Astrocyte (in vitro differentiated cells and primary cell): ENCODE measurements at regions not wholly inside any gene's neighbourhood (a gene's known extent, or its start where the extent isn't known, plus 50 kb on each side); places are given as distances from the start of the nearest gene placed in this dataset.

Source experiments
- DNase-seq: peaks from one replicate; pipeline ENCODE4 v3.0.0-alpha.2; 2010; ENCODE audit warnings: low read depth
- FAIRE-seq: peaks from 2 replicates; lab custom pipeline; 2011; peaks lifted over from hg19 to GRCh38; lab: Jason Lieb, UNC
- H2AFZ ChIP-seq: 2 replicates; pipeline ENCODE4 v1.6.0; 2012; ENCODE audit warnings: low read depth, low read length, inconsistent platforms
- H3K27ac ChIP-seq: 2 replicates; pipeline ENCODE4 v1.5.1; 2011; ENCODE audit warnings: low read depth, low read length, inconsistent platforms
- H3K27me3 ChIP-seq: 2 replicates; pipeline ENCODE4 v1.6.0; 2011; ENCODE audit warnings: low read length, inconsistent platforms; ENCODE audit not compliant: insufficient read depth
- H3K36me3 ChIP-seq: 2 replicates; pipeline ENCODE4 v1.5.1; 2011; ENCODE audit warnings: low read length, inconsistent platforms; ENCODE audit not compliant: insufficient read depth
- H3K4me1 ChIP-seq: 2 replicates; pipeline ENCODE4 v1.5.1; 2011; ENCODE audit warnings: low read length, inconsistent platforms; ENCODE audit not compliant: insufficient read depth
- H3K4me2 ChIP-seq: 2 replicates; pipeline ENCODE4 v1.6.0; 2012; ENCODE audit warnings: low read length, inconsistent platforms
- H3K4me3 ChIP-seq: 2 replicates; pipeline ENCODE4 v1.5.1; 2011; ENCODE audit warnings: low read depth, mild to moderate bottlenecking, low read length, inconsistent platforms; ENCODE audit not compliant: insufficient read depth
- H3K79me2 ChIP-seq: 2 replicates; pipeline ENCODE4 v1.6.0; 2012; ENCODE audit warnings: mild to moderate bottlenecking, low read length, inconsistent platforms; ENCODE audit not compliant: insufficient read depth
- H3K9ac ChIP-seq: 2 replicates; pipeline ENCODE4 v1.6.0; 2012; ENCODE audit warnings: mild to moderate bottlenecking, low read length, inconsistent platforms
- H3K9me3 ChIP-seq: 2 replicates; pipeline ENCODE4 v1.5.1; 2012; ENCODE audit warnings: low read depth, mild to moderate bottlenecking, low read length, inconsistent platforms; ENCODE audit not compliant: insufficient read depth
- H4K20me1 ChIP-seq: 2 replicates; pipeline ENCODE4 v1.6.0; 2012; ENCODE audit warnings: low read length, inconsistent platforms; ENCODE audit not compliant: insufficient read depth
- H3K27ac Mint-ChIP-seq: one replicate; pipeline ENCODE4 v1.8.0; 2021; ENCODE audit warnings: mild to moderate bottlenecking, mixed read lengths; ENCODE audit not compliant: unreplicated experiment
- H3K27me3 Mint-ChIP-seq: one replicate; pipeline ENCODE4 v1.8.0; 2021; ENCODE audit warnings: low read depth, mixed read lengths; ENCODE audit not compliant: unreplicated experiment
- H3K36me3 Mint-ChIP-seq: one replicate; pipeline ENCODE4 v1.8.0; 2021; ENCODE audit warnings: low read depth, mixed read lengths; ENCODE audit not compliant: unreplicated experiment
- H3K4me1 Mint-ChIP-seq: one replicate; pipeline ENCODE4 v1.8.0; 2021; ENCODE audit warnings: low read depth, mixed read lengths; ENCODE audit not compliant: unreplicated experiment
- H3K4me3 Mint-ChIP-seq: one replicate; pipeline ENCODE4 v1.8.0; 2021; ENCODE audit warnings: mild to moderate bottlenecking, moderate library complexity, mixed read lengths; ENCODE audit not compliant: unreplicated experiment
- H3K9me3 Mint-ChIP-seq: one replicate; pipeline ENCODE4 v1.8.0; 2021; ENCODE audit warnings: mild to moderate bottlenecking, mixed read lengths; ENCODE audit not compliant: unreplicated experiment
- CTCF ChIP-seq: IDR thresholded peaks from 2 replicates; pipeline ENCODE4 v1.5.1; 2011; ENCODE audit warnings: low read depth, mild to moderate bottlenecking, inconsistent platforms, low read length, moderate library complexity; ENCODE audit not compliant: insufficient read depth
- EZH2 ChIP-seq: IDR thresholded peaks from 2 replicates; pipeline ENCODE4 v1.6.1; 2012; ENCODE audit warnings: mild to moderate bottlenecking, low read length, inconsistent platforms; ENCODE audit not compliant: insufficient read depth

GRCh38 chr17:70642059-70642458, 472.7 kb downstream of the KCNJ2 start:
- TF ChIP-seq EZH2 (no peak), CTCF (no peak)
- no peak overlapping the region for H3K27ac ChIP-seq
- no peaks in the 10 kb centered on the region for H4K20me1 ChIP-seq
- H3K36me3 ChIP-seq = no peaks in the 10 kb centered on the region
- DNase-seq (no peak), FAIRE-seq (no peak)
- no peaks in the 10 kb centered on the region for H3K4me1 Mint-ChIP-seq
- no peaks in the 10 kb centered on the region for H3K27me3 Mint-ChIP-seq
- no peaks in the 10 kb centered on the region for H3K79me2 ChIP-seq
- H2AFZ ChIP-seq = no peak overlapping the region
- no peak overlapping the region for H3K4me3 Mint-ChIP-seq
- peaks cover 5% of the 10 kb centered on the region for H3K9me3 Mint-ChIP-seq
- H3K4me2 ChIP-seq = no peak overlapping the region
- H3K4me1 ChIP-seq = no peaks in the 10 kb centered on the region
- H3K9me3 ChIP-seq = no peaks in the 10 kb centered on the region
- H3K27me3 ChIP-seq = no peaks in the 10 kb centered on the region
- H3K9ac ChIP-seq = no peak overlapping the region
- no peaks in the 10 kb centered on the region for H3K36me3 Mint-ChIP-seq
- no peak overlapping the region for H3K27ac Mint-ChIP-seq
- H3K4me3 ChIP-seq = no peak overlapping the region

DNA sequence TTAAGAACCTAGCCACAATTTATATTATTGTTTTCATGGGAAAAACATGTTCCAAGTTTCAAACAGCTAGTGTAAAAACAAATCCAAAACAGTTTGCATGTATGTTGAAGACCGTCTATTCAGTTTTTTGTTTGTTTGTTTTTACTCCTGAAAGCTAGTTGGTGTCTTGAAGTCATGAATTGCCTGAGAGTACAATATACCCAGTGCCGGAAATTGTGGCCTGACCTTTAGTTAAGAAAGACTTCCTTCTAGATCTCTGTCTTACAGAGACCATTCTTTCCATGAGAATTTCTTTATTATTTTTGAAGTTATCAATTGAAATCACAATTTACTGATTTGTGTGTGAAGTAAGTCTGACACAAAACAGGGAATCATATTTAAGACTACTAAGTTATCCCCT, 474.8 kb downstream of the KCNJ2 start:
- no peak for TF ChIP-seq EZH2
- no peak for TF ChIP-seq CTCF
- Mint-ChIP-seq H3K4me3 (no peak overlapping the region), H3K4me1 (no peaks in the 10 kb centered on the region), H3K27ac (no peak overlapping the region), H3K9me3 (peaks cover 5% of the 10 kb centered on the region), H3K27me3 (no peaks in the 10 kb centered on the region), H3K36me3 (no peaks in the 10 kb centered on the region)
- Histone ChIP-seq H4K20me1 (no peaks in the 10 kb centered on the region), H3K27ac (no peak overlapping the region), H3K4me3 (no peak overlapping the region), H3K27me3 (no peaks in the 10 kb centered on the region), H3K4me2 (no peak overlapping the region), H3K36me3 (no peaks in the 10 kb centered on the region), H3K4me1 (no peaks in the 10 kb centered on the region), H2AFZ (no peak overlapping the region), H3K9me3 (no peaks in the 10 kb centered on the region), H3K79me2 (no peaks in the 10 kb centered on the region), H3K9ac (no peak overlapping the region)
- FAIRE-seq (no peak), DNase-seq (no peak)

GRCh38 chr17:70646673-70647072, 477.3 kb downstream of the KCNJ2 start:
- Mint-ChIP-seq H3K27me3 (no peaks in the 10 kb centered on the region), H3K9me3 (peaks cover 6% of the 10 kb centered on the region), H3K36me3 (no peaks in the 10 kb centered on the region), H3K4me3 (no peak overlapping the region), H3K4me1 (no peaks in the 10 kb centered on the region), H3K27ac (no peak overlapping the region)
- H4K20me1 ChIP-seq = no peaks in the 10 kb centered on the region
- TF ChIP-seq EZH2 (no peak), CTCF (no peak)
- no peaks in the 10 kb centered on the region for H3K79me2 ChIP-seq
- H3K27me3 ChIP-seq = no peaks in the 10 kb centered on the region
- no peaks in the 10 kb centered on the region for H3K4me1 ChIP-seq
- DNase-seq = no peak
- no peak overlapping the region for H3K9ac ChIP-seq
- no peaks in the 10 kb centered on the region for H3K9me3 ChIP-seq
- H3K27ac ChIP-seq = no peak overlapping the region
- H3K4me3 ChIP-seq = no peak overlapping the region
- H2AFZ ChIP-seq = no peak overlapping the region
- no peak for FAIRE-seq
- H3K4me2 ChIP-seq = no peak overlapping the region
- H3K36me3 ChIP-seq = no peaks in the 10 kb centered on the region
